RWPE1 (cell line): ENCODE measurements at regions not wholly inside any gene's neighbourhood (a gene's known extent, or its start where the extent isn't known, plus 50 kb on each side); places are given as distances from the start of the nearest gene placed in this dataset.

ENCODE experiments used
- CTCF ChIA-PET: fragments of 350-600 bp; sonication (Branson Sonifier 250); formaldehyde crosslinking; extraction: SDS; loops from one replicate; lab custom pipeline; 2021; lab: Yijun Ruan, JAX
- POLR2A ChIA-PET: fragments of 400-600 bp; formaldehyde crosslinking; extraction: SDS; loops from one replicate; lab custom pipeline; 2020; ENCODE audit warnings: antibody characterized with exemption; ENCODE audit not compliant: low non-redundant PET; lab: Yijun Ruan, JAX
- DNase-seq: peaks from one replicate; pipeline ENCODE4 v3.0.0; 2012; ENCODE audit warnings: low spot score
- H3K27ac ChIP-seq: fragments of 450-650 bp; 2 replicates; pipeline ENCODE4 v1.5.1; 2017
- CTCF ChIP-seq: fragments of 450-650 bp; conservative IDR thresholded peaks from 2 replicates; pipeline ENCODE4 v1.5.1; 2017; ENCODE audit warnings: low read depth, mild to moderate bottlenecking

DNA sequence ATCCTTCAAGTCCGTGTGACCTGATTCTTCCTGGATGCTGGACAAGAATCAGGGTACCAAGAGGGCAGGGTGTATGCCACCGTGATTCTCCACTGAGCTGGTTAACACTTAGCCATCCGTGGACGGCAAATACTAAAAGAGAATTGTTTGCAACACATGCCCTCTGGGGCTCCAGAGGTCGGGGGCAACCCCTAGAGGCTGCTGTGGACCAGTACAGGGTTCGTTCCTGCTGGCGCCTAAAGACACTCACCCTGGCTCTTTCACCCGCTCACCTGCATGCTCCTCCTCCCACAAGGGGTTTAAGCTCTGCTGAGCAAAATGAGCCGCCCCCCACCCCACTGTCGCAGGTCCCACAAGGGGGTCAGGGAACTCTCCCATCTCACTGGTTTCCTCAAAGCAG lies 148.7 kb upstream of the ITGB1 start:
- no peak overlapping the region for H3K27ac ChIP-seq
- TF ChIP-seq CTCF = no peak
- ChIA-PET CTCF (interaction anchor here (0.6 kb wide), 1 partner anchor 41 kb away, joined by 3 read pairs; no protein-coding TSS in a partner anchor), POLR2A (no interaction called here)
- DNase-seq = no peak

- DNase-seq = no peak
- no peak overlapping the region for H3K27ac ChIP-seq
- no peak for TF ChIP-seq CTCF
- POLR2A ChIA-PET = no interaction called here
- CTCF ChIA-PET = no interaction called here
Observed at GRCh38 chr10:33103863-33104379, 145.9 kb upstream of the ITGB1 start.

DNA sequence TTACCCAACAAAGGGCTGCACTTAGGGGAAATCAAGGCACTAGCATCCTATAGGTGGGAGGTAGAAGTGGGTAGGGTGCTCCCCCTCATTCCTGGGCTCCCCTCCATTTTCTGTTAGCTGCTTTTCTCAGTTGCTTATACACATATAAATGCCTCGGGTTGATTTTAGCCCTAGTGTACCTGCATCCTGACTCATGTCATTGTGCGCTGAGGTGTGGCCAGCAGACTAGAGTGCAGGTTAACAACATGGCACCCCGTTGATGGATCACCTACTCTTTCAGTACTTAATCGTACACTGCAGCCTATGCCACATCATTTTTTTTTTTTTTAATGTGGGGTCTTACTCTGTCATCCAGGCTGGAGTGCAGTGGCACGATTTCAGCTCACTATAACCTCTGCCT lies 144.0 kb upstream of the ITGB1 start:
- no peak for TF ChIP-seq CTCF
- ChIA-PET CTCF (no interaction called here), POLR2A (no interaction called here)
- H3K27ac ChIP-seq = no peak overlapping the region
- no peak for DNase-seq

GRCh38 chr10:33101392-33101787 lies 143.4 kb upstream of the ITGB1 start:
- no peak for DNase-seq
- ChIA-PET POLR2A (no interaction called here), CTCF (interaction anchor here (0.5 to 0.6 kb wide), 2 partner anchors 798 to 1241 kb away, joined by 3 read pairs; no protein-coding TSS in a partner anchor)
- TF ChIP-seq CTCF = no peak
- no peak overlapping the region for H3K27ac ChIP-seq

DNA sequence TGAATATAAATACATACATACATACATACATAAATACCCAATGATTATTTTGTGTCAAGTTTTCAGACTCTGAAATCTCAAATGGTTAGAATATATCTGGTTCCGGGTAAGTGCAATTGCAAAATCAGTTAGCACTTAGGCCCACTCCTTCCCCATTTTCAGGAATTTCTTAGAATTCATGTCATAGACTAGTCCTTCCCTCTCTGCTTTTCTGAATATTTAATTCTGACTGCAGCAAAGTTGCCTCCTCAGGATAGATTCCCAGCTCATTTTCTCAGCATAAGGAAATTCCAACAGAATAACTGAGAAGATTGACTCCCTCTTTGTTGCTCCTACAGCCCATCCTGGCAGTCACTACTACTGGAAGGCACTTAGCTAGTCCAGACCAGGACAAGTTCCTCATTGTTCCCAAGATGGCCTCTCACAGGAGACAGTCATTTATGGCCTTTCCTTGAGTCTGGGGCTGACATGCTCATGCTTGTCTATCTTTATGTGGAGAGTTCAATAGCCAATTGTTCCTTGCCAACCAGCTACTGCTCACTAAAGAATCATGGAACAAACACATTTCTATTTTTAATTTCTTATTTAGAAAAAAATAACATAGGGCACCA lies 142.9 kb upstream of the ITGB1 start:
- ChIA-PET POLR2A (no interaction called here), CTCF (interaction anchor here (0.5 to 0.7 kb wide), 3 partner anchors 16 to 1240 kb away, joined by 3 to 5 read pairs (median 3); no protein-coding TSS in a partner anchor)
- DNase-seq = no peak
- H3K27ac ChIP-seq = no peak overlapping the region
- no peak for TF ChIP-seq CTCF

DNA sequence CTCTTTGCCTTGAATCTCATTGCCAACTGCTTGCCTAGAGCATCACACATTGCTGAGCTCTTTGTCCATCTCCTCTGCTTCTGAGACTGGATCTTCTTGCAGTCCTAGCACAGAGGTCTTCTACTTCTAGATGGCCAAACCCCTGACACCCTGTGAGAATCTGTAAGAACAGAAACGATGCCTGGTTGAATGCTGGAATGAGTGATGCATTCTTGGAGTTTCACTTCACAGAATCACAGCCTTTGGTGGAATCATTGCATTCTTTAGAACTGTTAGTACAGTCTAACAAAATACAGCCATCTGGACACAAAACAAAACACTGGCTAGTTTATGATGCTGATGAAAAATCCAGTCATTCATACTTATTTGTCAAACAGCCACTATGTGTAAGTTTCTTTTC lies 141.7 kb upstream of the ITGB1 start:
- POLR2A ChIA-PET = no interaction called here
- TF ChIP-seq CTCF = no peak
- no peak for DNase-seq
- no peak overlapping the region for H3K27ac ChIP-seq
- CTCF ChIA-PET = no interaction called here
